Activated CD4-positive, alpha-beta T cell treated with anti-CD3 and anti-CD28 coated beads, Interleukin-2, amount 10 ng/mL, durations not matched to agents 7 days and 5 days (primary cell): ENCODE measurements at regions not wholly inside any gene's neighbourhood (a gene's known extent, or its start where the extent isn't known, plus 50 kb on each side); places are given as distances from the start of the nearest gene placed in this dataset.

Experiments
- CTCF ChIA-PET: fragments of 350-600 bp; sonication (Branson Sonifier 250); formaldehyde crosslinking; loops from one replicate; lab custom pipeline; 2021; ENCODE audit warnings: antibody characterized with exemption; lab: Charles Lee
- POLR2A ChIA-PET: fragments of 350-600 bp; sonication (Branson Sonifier 250); formaldehyde crosslinking; loops from one replicate; lab custom pipeline; 2021; ENCODE audit warnings: antibody characterized with exemption; lab: Charles Lee
- DNase-seq: peaks from one replicate; pipeline ENCODE4 v3.0.0-alpha.2; 2020
- H3K27ac Mint-ChIP-seq: one replicate; pipeline ENCODE4 v1.8.0; 2021; ENCODE audit warnings: mild to moderate bottlenecking, moderate library complexity, mixed read lengths
- H3K27me3 Mint-ChIP-seq: one replicate; pipeline ENCODE4 v1.8.0; 2021; ENCODE audit warnings: mixed read lengths
- H3K36me3 Mint-ChIP-seq: one replicate; pipeline ENCODE4 v1.8.0; 2021; ENCODE audit warnings: low read depth, mixed read lengths
- H3K4me1 Mint-ChIP-seq: one replicate; pipeline ENCODE4 v1.8.0; 2021; ENCODE audit warnings: mixed read lengths
- H3K4me3 Mint-ChIP-seq: one replicate; pipeline ENCODE4 v1.8.0; 2021; ENCODE audit warnings: mild to moderate bottlenecking, moderate library complexity, mixed read lengths
- H3K9me3 Mint-ChIP-seq: one replicate; pipeline ENCODE4 v1.8.0; 2021; ENCODE audit warnings: mixed read lengths

DNA sequence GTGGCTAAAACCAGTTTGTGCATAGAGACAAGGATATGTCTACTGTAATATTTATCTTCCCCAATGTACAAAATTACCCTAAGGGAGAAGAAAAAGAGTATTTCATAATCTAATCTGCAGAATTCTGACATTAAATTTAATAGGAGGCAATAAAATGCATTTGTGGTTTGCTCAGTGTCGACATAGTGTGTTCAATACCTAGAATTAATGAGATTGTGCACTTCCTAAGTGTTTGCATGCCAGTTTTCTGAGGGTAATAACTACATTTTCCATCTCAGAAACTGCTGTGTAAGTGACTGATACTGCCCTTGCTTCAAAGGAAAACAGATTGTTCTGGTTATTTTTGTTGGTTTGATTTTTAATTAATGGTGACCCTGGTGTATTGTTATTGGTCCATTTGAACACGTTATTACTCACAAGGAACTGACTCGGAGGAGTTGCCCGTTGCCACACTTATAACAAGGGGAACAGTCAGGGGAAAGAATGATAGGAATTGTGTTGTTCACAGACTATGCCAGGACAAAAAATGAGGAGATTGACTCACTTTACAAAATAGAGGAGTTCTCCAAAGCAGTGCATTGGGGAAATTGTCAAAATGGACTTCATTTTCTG is 960.3 kb upstream of the TMEM132C start:
- Mint-ChIP-seq H3K4me1 (peaks cover 2% of the 10 kb centered on the region), H3K27me3 (peaks cover 2% of the 10 kb centered on the region), H3K27ac (no peak overlapping the region), H3K36me3 (no peaks in the 10 kb centered on the region), H3K4me3 (no peak overlapping the region), H3K9me3 (peaks cover 2% of the 10 kb centered on the region)
- ChIA-PET CTCF (no interaction called here), POLR2A (no interaction called here)
- DNase-seq = no peak

DNA sequence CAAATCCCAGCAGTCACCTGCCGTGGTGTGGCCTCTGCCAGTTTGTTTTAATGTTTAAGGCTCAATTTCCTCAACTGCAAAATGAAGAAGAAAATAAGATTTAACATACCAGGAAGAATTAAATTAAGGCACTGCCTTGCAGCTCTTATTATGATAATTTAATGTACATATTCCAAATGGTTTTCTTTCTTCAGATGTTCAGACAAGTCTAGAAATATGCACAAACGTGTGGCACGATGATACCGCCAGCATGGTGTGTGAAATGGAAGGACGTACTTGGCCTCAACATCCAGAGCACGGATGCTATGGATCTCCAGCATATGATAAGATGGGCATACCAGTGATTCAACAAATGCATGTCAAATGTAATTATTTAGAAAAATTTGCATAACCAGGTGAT is 959.4 kb upstream of the TMEM132C start:
- Mint-ChIP-seq H3K9me3 (peaks cover 2% of the 10 kb centered on the region), H3K27ac (no peak overlapping the region), H3K4me1 (peaks cover 2% of the 10 kb centered on the region), H3K4me3 (no peak overlapping the region), H3K27me3 (peaks cover 2% of the 10 kb centered on the region), H3K36me3 (no peaks in the 10 kb centered on the region)
- ChIA-PET CTCF (no interaction called here), POLR2A (no interaction called here)
- DNase-seq = no peak

DNA sequence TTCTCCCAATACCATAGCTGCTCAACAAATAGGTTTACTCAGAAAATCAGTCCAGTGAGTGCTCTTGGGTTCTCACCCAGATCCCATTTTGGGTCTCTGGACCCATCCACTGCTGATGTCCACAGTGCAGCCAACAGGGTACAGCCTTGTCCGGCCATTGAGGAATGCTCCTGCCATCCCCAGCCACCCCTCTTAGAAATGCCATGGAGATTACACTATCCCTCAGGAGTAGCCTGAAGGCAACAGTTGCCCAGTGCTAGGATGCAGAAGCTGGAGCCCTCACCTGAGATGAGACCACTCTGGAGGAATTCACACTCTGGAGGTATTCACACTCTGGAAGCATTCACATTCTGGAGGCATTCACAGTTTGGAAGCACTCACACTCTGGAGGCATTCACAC is 958.8 kb upstream of the TMEM132C start:
- no peak overlapping the region for H3K4me3 Mint-ChIP-seq
- H3K27me3 Mint-ChIP-seq = peaks cover 2% of the 10 kb centered on the region

GRCh38 chr12:127310548-127310947 is 956.4 kb upstream of the TMEM132C start:
- no peak for DNase-seq
- Mint-ChIP-seq H3K4me3 (no peak overlapping the region), H3K27ac (no peak overlapping the region), H3K36me3 (no peaks in the 10 kb centered on the region), H3K27me3 (peaks cover 2% of the 10 kb centered on the region), H3K9me3 (peaks cover 4% of the 10 kb centered on the region), H3K4me1 (peaks cover 2% of the 10 kb centered on the region)
- POLR2A ChIA-PET = no interaction called here
- CTCF ChIA-PET = no interaction called here

More for the DNA sequence above, 958.8 kb upstream of the TMEM132C start:
- Mint-ChIP-seq H3K9me3 (peaks cover 2% of the 10 kb centered on the region), H3K27ac (no peak overlapping the region), H3K4me1 (peaks cover 2% of the 10 kb centered on the region), H3K36me3 (no peaks in the 10 kb centered on the region)
- no peak for DNase-seq
- ChIA-PET CTCF (no interaction called here), POLR2A (no interaction called here)

GRCh38 chr12:127311720-127312364 is 955.1 kb upstream of the TMEM132C start:
- no peak overlapping the region for H3K4me3 Mint-ChIP-seq
- no peaks in the 10 kb centered on the region for H3K36me3 Mint-ChIP-seq
- H3K27ac Mint-ChIP-seq = no peak overlapping the region
- H3K4me1 Mint-ChIP-seq = peaks cover 2% of the 10 kb centered on the region
- ChIA-PET CTCF (no interaction called here), POLR2A (no interaction called here)
- H3K27me3 Mint-ChIP-seq = peaks cover 2% of the 10 kb centered on the region
- no peak for DNase-seq
- H3K9me3 Mint-ChIP-seq = peaks cover 4% of the 10 kb centered on the region

DNA sequence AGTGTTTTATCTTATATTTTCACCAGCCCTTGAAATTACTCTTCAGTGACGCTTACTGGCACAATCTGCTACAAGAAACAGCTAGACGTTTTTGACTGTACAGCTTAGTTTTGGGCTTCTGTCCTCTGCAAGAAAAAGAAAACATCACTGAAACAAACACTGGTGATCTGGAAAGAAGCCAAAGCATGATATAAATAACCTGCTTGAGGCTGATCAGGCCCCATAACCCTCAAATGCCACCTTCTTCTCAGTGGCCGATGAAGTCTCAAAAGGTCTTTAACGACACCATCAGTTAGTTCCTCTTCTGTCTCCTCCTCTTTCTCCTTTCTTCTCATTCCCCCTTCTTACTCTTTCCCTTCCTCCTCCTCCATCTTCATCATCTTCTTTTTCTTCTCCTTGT is 942.3 kb upstream of the TMEM132C start:
- no peaks in the 10 kb centered on the region for H3K36me3 Mint-ChIP-seq
- no peak for DNase-seq
- H3K27me3 Mint-ChIP-seq = no peaks in the 10 kb centered on the region
- no peak overlapping the region for H3K27ac Mint-ChIP-seq
- H3K4me1 Mint-ChIP-seq = no peaks in the 10 kb centered on the region
- H3K9me3 Mint-ChIP-seq = no peaks in the 10 kb centered on the region
- no peak overlapping the region for H3K4me3 Mint-ChIP-seq
- CTCF ChIA-PET = no interaction called here
- POLR2A ChIA-PET = no interaction called here

GRCh38 chr12:127327986-127328385 is 939.0 kb upstream of the TMEM132C start:
- POLR2A ChIA-PET = no interaction called here
- Mint-ChIP-seq H3K4me3 (no peak overlapping the region), H3K36me3 (no peaks in the 10 kb centered on the region), H3K4me1 (no peaks in the 10 kb centered on the region), H3K27me3 (no peaks in the 10 kb centered on the region), H3K9me3 (no peaks in the 10 kb centered on the region), H3K27ac (no peak overlapping the region)
- no peak for DNase-seq
- CTCF ChIA-PET = no interaction called here

DNA sequence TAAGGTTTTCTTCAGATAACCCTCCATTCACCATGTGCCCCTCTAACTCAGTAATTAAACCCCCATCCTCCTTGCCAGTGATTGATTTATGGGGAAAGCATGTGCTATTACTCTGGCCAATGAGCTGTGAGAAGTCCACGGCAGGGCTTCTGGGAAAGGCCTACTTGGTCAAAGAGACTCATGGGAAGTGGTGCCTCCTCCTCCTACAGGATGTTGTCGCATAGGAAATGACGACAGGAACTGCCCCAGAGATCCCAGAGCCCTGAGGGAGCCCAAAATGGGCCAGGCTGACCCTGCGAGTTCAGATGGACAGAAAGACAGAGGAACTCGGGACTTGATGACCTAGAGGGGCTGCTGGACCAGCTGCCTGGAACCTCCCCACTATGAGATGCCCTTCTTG is 938.1 kb upstream of the TMEM132C start:
- Mint-ChIP-seq H3K4me3 (no peak overlapping the region), H3K36me3 (no peaks in the 10 kb centered on the region), H3K9me3 (no peaks in the 10 kb centered on the region), H3K27me3 (no peaks in the 10 kb centered on the region), H3K4me1 (no peaks in the 10 kb centered on the region), H3K27ac (no peak overlapping the region)
- POLR2A ChIA-PET = no interaction called here
- CTCF ChIA-PET = no interaction called here
- DNase-seq = no peak

GRCh38 chr12:127334365-127334764 is 932.6 kb upstream of the TMEM132C start:
- DNase-seq = no peak
- Mint-ChIP-seq H3K27ac (no peak overlapping the region), H3K4me3 (no peak overlapping the region), H3K4me1 (no peaks in the 10 kb centered on the region), H3K27me3 (no peaks in the 10 kb centered on the region), H3K36me3 (no peaks in the 10 kb centered on the region), H3K9me3 (no peaks in the 10 kb centered on the region)
- POLR2A ChIA-PET = no interaction called here
- CTCF ChIA-PET = no interaction called here

GRCh38 chr12:127334912-127335644 is 931.9 kb upstream of the TMEM132C start:
- Mint-ChIP-seq H3K36me3 (no peaks in the 10 kb centered on the region), H3K9me3 (no peaks in the 10 kb centered on the region), H3K27ac (no peak overlapping the region), H3K4me1 (no peaks in the 10 kb centered on the region), H3K4me3 (no peak overlapping the region), H3K27me3 (no peaks in the 10 kb centered on the region)
- ChIA-PET CTCF (no interaction called here), POLR2A (no interaction called here)
- DNase-seq = no peak

DNA sequence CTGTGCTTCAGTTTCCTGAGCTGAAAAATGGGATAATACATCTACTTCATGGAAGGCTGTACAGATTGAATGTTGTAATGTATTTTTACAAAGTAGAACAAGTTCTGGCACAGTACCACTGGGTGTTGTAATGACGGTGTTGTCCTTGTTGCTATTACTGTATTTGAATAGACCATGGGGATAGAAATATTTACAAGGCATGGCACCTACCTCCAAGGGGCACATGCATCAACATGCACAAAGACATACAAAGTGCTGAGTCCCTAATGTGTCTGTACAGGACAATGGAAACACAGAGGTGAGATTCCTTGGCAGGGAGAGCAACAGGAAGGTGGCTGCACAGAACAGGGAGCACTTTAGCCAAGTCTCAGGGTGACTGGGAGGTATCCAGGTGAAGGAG is 930.6 kb upstream of the TMEM132C start:
- CTCF ChIA-PET = no interaction called here
- no peaks in the 10 kb centered on the region for H3K36me3 Mint-ChIP-seq
- H3K4me3 Mint-ChIP-seq = no peak overlapping the region
- no peaks in the 10 kb centered on the region for H3K9me3 Mint-ChIP-seq
- no peak overlapping the region for H3K27ac Mint-ChIP-seq
- no peak for DNase-seq
- no peaks in the 10 kb centered on the region for H3K27me3 Mint-ChIP-seq
- no peaks in the 10 kb centered on the region for H3K4me1 Mint-ChIP-seq
- POLR2A ChIA-PET = no interaction called here

- H3K27me3 Mint-ChIP-seq = no peaks in the 10 kb centered on the region
- no peak for DNase-seq
- no peaks in the 10 kb centered on the region for H3K9me3 Mint-ChIP-seq
- no peak overlapping the region for H3K27ac Mint-ChIP-seq
- no peaks in the 10 kb centered on the region for H3K4me1 Mint-ChIP-seq
- ChIA-PET POLR2A (no interaction called here), CTCF (no interaction called here)
- H3K4me3 Mint-ChIP-seq = no peak overlapping the region
- no peaks in the 10 kb centered on the region for H3K36me3 Mint-ChIP-seq
Observed at GRCh38 chr12:127339065-127339464, 927.9 kb upstream of the TMEM132C start.

DNA sequence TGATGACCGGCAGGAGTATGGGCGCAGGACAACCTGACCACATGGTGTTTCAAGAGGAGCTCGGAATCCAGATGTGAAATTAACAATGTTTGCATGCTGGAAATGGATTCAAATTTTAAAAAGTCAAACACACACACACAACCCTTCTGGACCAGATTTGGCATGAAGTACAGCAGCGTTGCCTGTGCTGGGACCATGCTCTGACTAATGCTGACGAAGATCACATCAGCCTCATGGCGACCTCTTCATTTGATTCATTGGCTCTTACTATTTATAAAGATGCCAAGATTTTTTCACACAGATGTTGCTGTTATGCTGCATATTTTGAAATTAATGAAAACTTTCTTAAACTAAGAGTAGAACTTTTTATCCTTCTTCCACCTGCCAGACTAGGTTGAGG is 926.6 kb upstream of the TMEM132C start:
- POLR2A ChIA-PET = no interaction called here
- Mint-ChIP-seq H3K27me3 (no peaks in the 10 kb centered on the region), H3K9me3 (no peaks in the 10 kb centered on the region), H3K36me3 (no peaks in the 10 kb centered on the region), H3K4me1 (no peaks in the 10 kb centered on the region), H3K27ac (no peak overlapping the region), H3K4me3 (no peak overlapping the region)
- CTCF ChIA-PET = no interaction called here
- no peak for DNase-seq
